CD4-positive, alpha-beta T cell treated with Interleukin-17A for 1 hour (primary cell): ENCODE measurements at regions not wholly inside any gene's neighbourhood (a gene's known extent, or its start where the extent isn't known, plus 50 kb on each side); places are given as distances from the start of the nearest gene placed in this dataset.

Experiments
- DNase-seq: peaks from one replicate; pipeline ENCODE4 v3.0.0-alpha.2; 2020

- DNase-seq: no peak
These were observed 67.2 kb upstream of the DLK1 start for GRCh38 chr14:100659345-100660001.

GRCh38 chr14:100660498-100660881 is 66.2 kb upstream of the DLK1 start:
- no peak for DNase-seq

- no peak for DNase-seq
These were observed 65.6 kb upstream of the DLK1 start for GRCh38 chr14:100660882-100661635.

GRCh38 chr14:100662879-100663760 is 63.6 kb upstream of the DLK1 start:
- DNase-seq: peak; percentile 54

GRCh38 chr14:100663761-100664052 is 63.0 kb upstream of the DLK1 start:
- DNase-seq: no peak

- DNase-seq: no peak
These were observed 62.5 kb upstream of the DLK1 start for GRCh38 chr14:100664231-100664630.

GRCh38 chr14:100664841-100665510 is 61.7 kb upstream of the DLK1 start:
- no peak for DNase-seq

GRCh38 chr14:100665511-100666032 is 61.1 kb upstream of the DLK1 start:
- DNase-seq: no peak

- no peak for DNase-seq
These were observed 60.3 kb upstream of the DLK1 start for GRCh38 chr14:100666403-100666802.

- DNase-seq: no peak
These were observed 59.8 kb upstream of the DLK1 start for GRCh38 chr14:100666851-100667250.

- DNase-seq: no peak
These were observed 59.0 kb upstream of the DLK1 start for GRCh38 chr14:100667656-100668055.

GRCh38 chr14:100668352-100668751 is 58.3 kb upstream of the DLK1 start:
- DNase-seq: no peak

- DNase-seq: no peak
These were observed 57.7 kb upstream of the DLK1 start for GRCh38 chr14:100669011-100669412.

GRCh38 chr14:100669468-100669867 is 57.2 kb upstream of the DLK1 start:
- no peak for DNase-seq

GRCh38 chr14:100670017-100670752 is 56.5 kb upstream of the DLK1 start:
- DNase-seq: no peak

GRCh38 chr14:100670753-100671049 is 56.0 kb upstream of the DLK1 start:
- no peak for DNase-seq

GRCh38 chr14:100671386-100671901 is 55.2 kb upstream of the DLK1 start:
- DNase-seq: no peak

GRCh38 chr14:100671906-100672305 is 54.8 kb upstream of the DLK1 start:
- DNase-seq: no peak

- no peak for DNase-seq
These were observed 53.4 kb upstream of the DLK1 start for GRCh38 chr14:100673085-100673806.

GRCh38 chr14:100673807-100674154 is 52.9 kb upstream of the DLK1 start:
- no peak for DNase-seq

- no peak for DNase-seq
These were observed 52.3 kb upstream of the DLK1 start for GRCh38 chr14:100674428-100674827.
